Ishikawa (cell line): ENCODE measurements at regions not wholly inside any gene's neighbourhood (a gene's known extent, or its start where the extent isn't known, plus 50 kb on each side); places are given as distances from the start of the nearest gene placed in this dataset.

ENCODE experiments used
- CEBPB ChIP-seq: IDR thresholded peaks from 2 replicates; pipeline ENCODE4 v1.6.1; 2012
- CREB1 ChIP-seq: IDR thresholded peaks from 2 replicates; pipeline ENCODE4 v1.6.1; 2012; ENCODE audit warnings: low read depth
- EGR1 ChIP-seq: IDR thresholded peaks from 2 replicates; pipeline ENCODE4 v1.6.1; 2012
- EP300 ChIP-seq: IDR thresholded peaks from 2 replicates; pipeline ENCODE4 v1.6.1; 2012; ENCODE audit warnings: borderline replicate concordance
- FOXM1 ChIP-seq: IDR thresholded peaks from 2 replicates; pipeline ENCODE4 v1.6.1; 2012; ENCODE audit warnings: low read depth, borderline replicate concordance
- NFIC ChIP-seq: IDR thresholded peaks from 2 replicates; pipeline ENCODE4 v1.6.1; 2012
- RAD21 ChIP-seq: IDR thresholded peaks from 2 replicates; pipeline ENCODE4 v1.6.1; 2012; ENCODE audit warnings: low read depth
- TAF1 ChIP-seq: IDR thresholded peaks from 2 replicates; pipeline ENCODE4 v1.6.1; 2012; ENCODE audit warnings: low read depth, mild to moderate bottlenecking
- TCF12 ChIP-seq: IDR thresholded peaks from 2 replicates; pipeline ENCODE4 v1.6.1; 2012; ENCODE audit warnings: low read depth
- TEAD4 ChIP-seq: IDR thresholded peaks from 2 replicates; pipeline ENCODE4 v1.6.1; 2012
- YY1 ChIP-seq: IDR thresholded peaks from 2 replicates; pipeline ENCODE4 v1.6.1; 2012; ENCODE audit warnings: low read depth
- ZBTB7A ChIP-seq: IDR thresholded peaks from 2 replicates; pipeline ENCODE4 v1.6.1; 2012; ENCODE audit warnings: low read depth
- TF ChIP-seq, protein P1 (sequence below): IDR thresholded peaks from 2 replicates; pipeline ENCODE4 v1.6.1; 2012
- TF ChIP-seq, protein P2 (sequence below): IDR thresholded peaks from 2 replicates; pipeline ENCODE4 v1.6.1; 2012
- TF ChIP-seq, protein P3 (sequence below): IDR thresholded peaks from 2 replicates; pipeline ENCODE4 v1.6.1; 2012; ENCODE audit warnings: low read depth, mild to moderate bottlenecking

DNA sequence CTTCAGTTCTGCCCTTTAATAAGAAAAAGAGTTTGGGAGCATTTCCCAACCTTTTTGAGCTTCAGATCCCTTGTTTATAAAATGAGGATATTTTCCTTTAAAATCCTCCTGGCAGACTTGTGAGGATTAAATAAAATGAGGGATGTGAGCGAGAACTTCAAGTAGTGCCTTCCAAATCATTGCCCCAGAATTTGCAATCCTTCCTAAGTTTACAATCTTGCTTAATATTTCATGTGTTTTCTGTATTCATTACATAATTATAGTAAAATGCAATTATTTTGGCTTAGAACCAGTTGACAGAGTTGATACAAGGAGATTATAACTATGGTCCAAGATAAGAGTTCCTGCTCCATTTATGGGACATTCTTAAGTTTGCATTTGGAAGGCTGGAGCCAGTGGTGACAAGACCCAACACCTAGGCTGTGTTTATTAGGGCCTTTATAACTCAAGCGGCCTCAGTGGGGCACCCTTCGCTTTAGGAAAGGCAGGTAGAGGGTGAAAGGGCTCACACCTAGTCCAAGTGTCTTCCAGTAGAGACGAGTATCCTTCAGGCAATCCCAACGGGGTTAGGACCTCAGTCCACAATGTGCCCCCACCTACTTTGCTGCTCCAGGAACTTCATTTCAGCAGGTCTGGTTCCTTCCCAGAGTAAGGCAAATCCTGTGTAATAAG, 317.5 kb downstream of the WDR11 start:
- TF ChIP-seq RAD21 = peak; percentile 73
- TF ChIP-seq CREB1 = no peak

DNA sequence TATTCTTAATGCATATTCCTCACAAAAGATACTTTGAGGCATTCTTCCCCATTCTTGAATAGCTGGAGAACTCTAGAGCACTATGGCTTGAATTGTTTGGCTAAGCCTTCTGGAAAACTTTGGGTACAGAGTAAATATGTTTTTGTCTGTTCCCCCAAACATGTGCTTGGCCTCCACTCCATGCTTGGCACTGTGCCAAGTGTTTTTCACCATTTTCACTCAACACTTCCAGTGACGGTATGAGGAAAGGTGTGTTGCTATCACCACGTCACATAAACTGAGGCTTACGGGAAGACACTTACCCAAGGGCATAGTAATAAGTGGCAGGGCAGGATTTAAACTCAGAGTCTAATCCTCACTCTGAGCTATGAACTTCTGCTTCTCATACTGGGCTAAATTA, 318.2 kb downstream of the WDR11 start:
- no peak for TF ChIP-seq EGR1
- peak; percentile 97 for TF ChIP-seq NFIC
- TF ChIP-seq, protein P1, sequence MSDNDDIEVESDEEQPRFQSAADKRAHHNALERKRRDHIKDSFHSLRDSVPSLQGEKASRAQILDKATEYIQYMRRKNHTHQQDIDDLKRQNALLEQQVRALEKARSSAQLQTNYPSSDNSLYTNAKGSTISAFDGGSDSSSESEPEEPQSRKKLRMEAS = no peak
- TF ChIP-seq CREB1 = no peak
- TF ChIP-seq TEAD4 = no peak
- no peak for TF ChIP-seq YY1

DNA sequence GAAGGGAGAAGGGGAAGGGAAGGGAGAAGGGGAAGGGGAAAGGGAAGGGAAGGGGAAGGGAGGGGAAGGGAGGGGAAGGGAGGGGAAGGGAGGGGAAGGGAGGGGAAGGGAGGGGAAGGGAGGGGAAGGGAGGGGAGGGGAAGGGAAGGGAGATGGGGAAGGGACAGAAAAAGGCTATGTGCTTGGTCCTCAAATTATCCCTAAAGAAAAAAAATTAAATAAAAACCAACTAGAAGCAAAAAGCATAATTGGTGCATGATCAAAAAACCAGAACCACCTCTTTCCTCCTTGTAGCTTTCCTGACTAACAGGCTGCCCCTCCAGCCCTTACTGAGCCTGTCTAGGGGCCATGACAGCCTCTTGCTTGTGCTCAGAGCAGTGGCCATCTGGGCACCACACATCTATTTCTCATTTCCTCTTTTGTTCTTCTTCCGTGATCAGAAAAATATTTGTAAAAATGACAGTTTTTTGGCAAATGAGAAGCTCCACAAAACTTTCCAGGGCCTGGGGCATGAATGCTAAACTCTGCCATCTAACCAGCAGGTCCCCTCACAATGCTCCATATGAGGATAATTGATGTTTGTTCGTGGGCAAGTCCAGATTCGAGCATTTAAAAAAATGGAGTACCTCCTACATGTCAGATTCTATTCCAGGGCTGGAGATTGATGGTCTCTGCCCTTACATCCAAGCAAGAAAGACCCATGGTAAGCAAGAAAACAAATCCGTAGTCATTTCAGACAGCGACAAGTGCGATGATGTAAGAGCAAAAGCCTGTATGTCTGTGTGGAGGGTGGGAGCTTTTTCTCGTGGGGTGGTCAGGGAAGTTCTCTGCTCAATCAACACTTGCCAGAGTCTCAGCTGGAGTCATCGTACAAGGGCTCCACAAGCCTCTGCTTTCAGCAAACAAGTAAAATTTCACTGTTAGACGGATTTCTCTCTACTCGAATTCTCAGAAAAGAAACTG, 320.9 kb downstream of the WDR11 start:
- TF ChIP-seq TEAD4 (no peak), FOXM1 (no peak), RAD21 (no peak), ZBTB7A (no peak), YY1 (no peak), EP300 (no peak), CREB1 (no peak), CEBPB (no peak), NFIC (no peak), TCF12 (no peak), TAF1 (no peak), EGR1 (no peak)
- TF ChIP-seq, protein P2, sequence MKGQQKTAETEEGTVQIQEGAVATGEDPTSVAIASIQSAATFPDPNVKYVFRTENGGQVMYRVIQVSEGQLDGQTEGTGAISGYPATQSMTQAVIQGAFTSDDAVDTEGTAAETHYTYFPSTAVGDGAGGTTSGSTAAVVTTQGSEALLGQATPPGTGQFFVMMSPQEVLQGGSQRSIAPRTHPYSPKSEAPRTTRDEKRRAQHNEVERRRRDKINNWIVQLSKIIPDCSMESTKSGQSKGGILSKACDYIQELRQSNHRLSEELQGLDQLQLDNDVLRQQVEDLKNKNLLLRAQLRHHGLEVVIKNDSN = no peak
- TF ChIP-seq, protein P1 = no peak
- TF ChIP-seq, protein P3, sequence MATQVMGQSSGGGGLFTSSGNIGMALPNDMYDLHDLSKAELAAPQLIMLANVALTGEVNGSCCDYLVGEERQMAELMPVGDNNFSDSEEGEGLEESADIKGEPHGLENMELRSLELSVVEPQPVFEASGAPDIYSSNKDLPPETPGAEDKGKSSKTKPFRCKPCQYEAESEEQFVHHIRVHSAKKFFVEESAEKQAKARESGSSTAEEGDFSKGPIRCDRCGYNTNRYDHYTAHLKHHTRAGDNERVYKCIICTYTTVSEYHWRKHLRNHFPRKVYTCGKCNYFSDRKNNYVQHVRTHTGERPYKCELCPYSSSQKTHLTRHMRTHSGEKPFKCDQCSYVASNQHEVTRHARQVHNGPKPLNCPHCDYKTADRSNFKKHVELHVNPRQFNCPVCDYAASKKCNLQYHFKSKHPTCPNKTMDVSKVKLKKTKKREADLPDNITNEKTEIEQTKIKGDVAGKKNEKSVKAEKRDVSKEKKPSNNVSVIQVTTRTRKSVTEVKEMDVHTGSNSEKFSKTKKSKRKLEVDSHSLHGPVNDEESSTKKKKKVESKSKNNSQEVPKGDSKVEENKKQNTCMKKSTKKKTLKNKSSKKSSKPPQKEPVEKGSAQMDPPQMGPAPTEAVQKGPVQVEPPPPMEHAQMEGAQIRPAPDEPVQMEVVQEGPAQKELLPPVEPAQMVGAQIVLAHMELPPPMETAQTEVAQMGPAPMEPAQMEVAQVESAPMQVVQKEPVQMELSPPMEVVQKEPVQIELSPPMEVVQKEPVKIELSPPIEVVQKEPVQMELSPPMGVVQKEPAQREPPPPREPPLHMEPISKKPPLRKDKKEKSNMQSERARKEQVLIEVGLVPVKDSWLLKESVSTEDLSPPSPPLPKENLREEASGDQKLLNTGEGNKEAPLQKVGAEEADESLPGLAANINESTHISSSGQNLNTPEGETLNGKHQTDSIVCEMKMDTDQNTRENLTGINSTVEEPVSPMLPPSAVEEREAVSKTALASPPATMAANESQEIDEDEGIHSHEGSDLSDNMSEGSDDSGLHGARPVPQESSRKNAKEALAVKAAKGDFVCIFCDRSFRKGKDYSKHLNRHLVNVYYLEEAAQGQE = no peak

DNA sequence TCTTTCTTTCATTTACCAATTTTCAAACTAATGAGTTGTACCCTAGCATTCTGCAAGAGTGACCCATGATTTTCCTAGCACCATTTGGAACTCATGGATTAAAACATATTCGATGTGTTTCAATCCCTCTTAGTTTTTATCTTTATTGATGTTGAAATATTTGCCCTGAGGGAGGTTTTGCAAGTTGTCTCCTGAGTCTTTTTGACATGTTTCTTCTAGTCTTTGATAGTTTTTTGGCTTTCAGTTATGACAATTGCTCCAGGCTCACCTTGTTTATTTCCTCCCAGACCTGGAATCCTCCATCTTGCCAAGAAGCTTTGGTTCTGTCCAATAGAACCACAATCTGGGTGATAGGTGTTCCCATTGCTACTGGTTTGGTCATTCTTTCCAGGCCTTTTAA, 327.8 kb downstream of the WDR11 start:
- TF ChIP-seq, protein P3 = no peak

DNA sequence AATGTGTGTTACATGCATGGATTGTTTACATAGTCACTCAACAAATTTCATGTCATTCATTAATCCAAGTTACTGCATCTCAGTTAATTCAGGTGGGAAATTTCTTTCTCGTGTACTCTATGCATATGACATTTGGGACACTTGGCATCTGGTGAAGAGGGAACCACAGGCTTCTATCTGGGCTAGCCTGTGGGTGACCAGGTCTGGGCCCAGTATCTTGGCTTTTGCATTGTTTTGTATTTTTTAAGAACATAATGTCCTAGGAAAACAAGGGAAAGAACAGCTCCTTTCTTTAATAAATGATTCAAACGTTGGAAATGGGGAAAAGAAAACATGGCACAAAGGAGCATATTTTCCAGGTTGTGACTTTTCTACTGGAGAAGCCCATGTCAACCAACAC, 331.1 kb downstream of the WDR11 start:
- TF ChIP-seq TAF1 (no peak), CEBPB (no peak), ZBTB7A (no peak), TEAD4 (no peak), CREB1 (no peak), EGR1 (no peak)
- TF ChIP-seq, protein P3 = no peak
